ENCODE measurements at regions not wholly inside any gene's neighbourhood (a gene's known extent, or its start where the extent isn't known, plus 50 kb on each side); places are given as distances from the start of the nearest gene placed in this dataset.

DNA sequence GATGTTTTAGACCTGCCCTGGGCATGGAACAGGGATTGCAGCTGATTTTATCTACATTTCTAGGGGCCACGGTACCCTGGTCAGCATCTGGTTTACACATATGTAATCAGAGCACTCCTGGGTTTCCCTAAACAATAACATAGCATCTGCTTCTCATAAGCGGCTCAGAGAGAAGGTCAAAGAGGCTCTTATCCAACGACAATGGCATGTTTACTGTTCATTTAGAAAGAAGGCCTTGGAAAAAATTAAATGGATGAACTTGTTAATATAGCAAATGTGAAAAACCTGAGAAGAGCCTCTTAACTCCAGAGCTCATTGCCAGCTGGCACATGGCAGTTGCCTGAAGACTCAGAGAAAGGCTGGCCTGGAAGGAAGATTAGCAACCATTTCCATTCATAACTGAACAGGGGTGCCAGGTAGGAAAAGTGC, 202.8 kb upstream of the THUMPD2 start:
- BruUV-seq (replicated peaks): no TSS peak

More for the DNA sequence above, 202.8 kb upstream of the THUMPD2 start:
- POLR2A ChIA-PET (ENCODE audit: unreplicated experiment): no interaction called here
- H2AK5ac ChIP-seq (ENCODE audit: low read depth, low read length): no peak overlapping the region
- H3K18ac ChIP-seq (ENCODE audit: low read depth, low read length): no peak overlapping the region
- H2BK120ac ChIP-seq (ENCODE audit: low read depth, low read length): no peak overlapping the region
- no peaks in the 10 kb centered on the region for H3K9me3 ChIP-seq (ENCODE audit: control insufficient read depth, insufficient read depth, low read length)
- no peaks in the 10 kb centered on the region for H3K36me3 ChIP-seq (ENCODE audit: control insufficient read depth, insufficient read depth, low read length)
- no peak overlapping the region for H3K4ac ChIP-seq (ENCODE audit: low read depth, low read length)
- no peak overlapping the region; the same call in 2 of the 3 replicates for H2BK15ac ChIP-seq (ENCODE audit: low read depth, low read length)
- ATAC-seq (ENCODE audit: low read depth) (no peak), DNase-seq (no peak)
- H2BK5ac ChIP-seq (ENCODE audit: low read depth, low read length, poor library complexity, severe bottlenecking): no peak overlapping the region
- H2AK9ac ChIP-seq (replicated peaks; ENCODE audit: low read depth, low read length, poor library complexity): no peak overlapping the region
- H4K20me1 ChIP-seq (ENCODE audit: insufficient read depth, low read length): no peaks in the 10 kb centered on the region
- no peak overlapping the region for H4K91ac ChIP-seq (ENCODE audit: insufficient read depth, low read depth, low read length)
- H3K14ac ChIP-seq (replicated peaks; ENCODE audit: low read depth, low read length): no peak overlapping the region
- no peak overlapping the region for H3K9ac ChIP-seq (ENCODE audit: low read depth, low read length)
- H4K8ac ChIP-seq (ENCODE audit: low read depth in 2 of 2, low read length in 2 of 2): no peak overlapping the region
- dilution Hi-C loops (cut with HindIII; ENCODE audit: low sequenced_read_pairs, unreplicated experiment) (no loop called here), intact Hi-C loops (cut with micrococcal nuclease) (no loop called here), in situ Hi-C loops (cut with MboI; ENCODE audit: low sequenced_read_pairs) (no loop called here)
- CTCF ChIA-PET: no interaction called here
- WGBS, 2 experiments (ENCODE audit: extremely low coverage in 2 of 2, insufficient read length in 1 of 2): no CpG with 5 or more reads among the region's 3 CpGs
- H3K4me3 ChIP-seq (ENCODE audit: insufficient read depth, low read depth, low read length): no peak overlapping the region
- TF ChIP-seq, protein P1, sequence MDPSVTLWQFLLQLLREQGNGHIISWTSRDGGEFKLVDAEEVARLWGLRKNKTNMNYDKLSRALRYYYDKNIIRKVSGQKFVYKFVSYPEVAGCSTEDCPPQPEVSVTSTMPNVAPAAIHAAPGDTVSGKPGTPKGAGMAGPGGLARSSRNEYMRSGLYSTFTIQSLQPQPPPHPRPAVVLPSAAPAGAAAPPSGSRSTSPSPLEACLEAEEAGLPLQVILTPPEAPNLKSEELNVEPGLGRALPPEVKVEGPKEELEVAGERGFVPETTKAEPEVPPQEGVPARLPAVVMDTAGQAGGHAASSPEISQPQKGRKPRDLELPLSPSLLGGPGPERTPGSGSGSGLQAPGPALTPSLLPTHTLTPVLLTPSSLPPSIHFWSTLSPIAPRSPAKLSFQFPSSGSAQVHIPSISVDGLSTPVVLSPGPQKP (IDR thresholded peaks at IDR 0.05; ENCODE audit: borderline replicate concordance, low read depth, low read length): no peak
- no peak overlapping the region for H3K56ac ChIP-seq (ENCODE audit: extremely low read depth, insufficient read depth, low read length)
- no peak overlapping the region for H3K23ac ChIP-seq (ENCODE audit: low read depth, low read length)
- no peak overlapping the region for H3K27ac ChIP-seq (ENCODE audit: insufficient read depth, low read length)
- H3K4me2 ChIP-seq (ENCODE audit: low read depth, low read length): no peak overlapping the region
- H2AFZ ChIP-seq (replicated peaks; ENCODE audit: low read length, poor library complexity): no peak overlapping the region
- H3K9me1 ChIP-seq (ENCODE audit: insufficient read depth, low read length): no peaks in the 10 kb centered on the region
- no peaks in the 10 kb centered on the region for H3K27me3 ChIP-seq (ENCODE audit: control insufficient read depth, insufficient read depth, low read length)
- no peaks in the 10 kb centered on the region for H3K4me1 ChIP-seq (ENCODE audit: control insufficient read depth, insufficient read depth, low read length)
- H2BK20ac ChIP-seq (ENCODE audit: low read depth, low read length): no peak overlapping the region
- no peaks in the 10 kb centered on the region for H3K79me1 ChIP-seq (ENCODE audit: low read depth in 1 of 2, low read length in 2 of 2)
- no peak overlapping the region for H4K5ac ChIP-seq (ENCODE audit: low read depth, low read length)
